ENCODE measurements at regions not wholly inside any gene's neighbourhood (a gene's known extent, or its start where the extent isn't known, plus 50 kb on each side); places are given as distances from the start of the nearest gene placed in this dataset.

DNA sequence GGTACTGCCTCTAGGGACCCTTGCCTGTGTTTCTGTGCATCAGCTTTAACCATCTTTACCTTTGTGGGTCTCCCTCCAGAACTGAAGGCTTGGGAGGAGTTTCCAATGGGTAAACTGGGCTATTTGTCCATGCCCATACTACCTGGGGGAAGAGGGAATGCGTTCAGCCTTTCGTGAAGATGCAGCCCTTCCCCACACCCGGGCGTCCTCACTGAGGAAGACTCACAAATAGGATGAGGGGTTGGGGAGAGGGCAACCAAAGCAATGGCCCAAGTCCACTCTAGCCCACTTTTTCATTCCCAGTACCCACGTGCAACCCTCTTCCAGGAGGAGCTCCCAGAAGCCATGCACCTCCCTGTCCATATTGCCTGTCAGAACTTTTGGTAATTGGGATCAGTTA, 61.8 kb upstream of the ADA2 start:
- TF ChIP-seq CTCF (conservative IDR thresholded peaks at IDR 0.05; ENCODE audit: low read depth, low read length) (no peak), EZH2 (IDR thresholded peaks at IDR 0.05; ENCODE audit: borderline replicate concordance, low read depth, low read length, poor library complexity, severe bottlenecking) (no peak)
